ENCODE measurements at regions not wholly inside any gene's neighbourhood (a gene's known extent, or its start where the extent isn't known, plus 50 kb on each side); places are given as distances from the start of the nearest gene placed in this dataset.

- no peak overlapping the region for H3K4me3 ChIP-seq (ENCODE audit: control insufficient read depth, low read depth, low read length)
- TF ChIP-seq CTCF (conservative IDR thresholded peaks at IDR 0.05; ENCODE audit: control insufficient read depth, insufficient read depth, low read depth, low read length): no peak
- no peak for DNase-seq (ENCODE audit: low read depth)
Measured at GRCh38 chr2:16037808-16038457, 97.6 kb downstream of the MYCN start.

- no peak for DNase-seq (ENCODE audit: low read depth)
- TF ChIP-seq CTCF (conservative IDR thresholded peaks at IDR 0.05; ENCODE audit: control insufficient read depth, insufficient read depth, low read depth, low read length): no peak
- H3K4me3 ChIP-seq (ENCODE audit: control insufficient read depth, low read depth, low read length): no peak overlapping the region
Measured at GRCh38 chr2:16036951-16037350, 96.6 kb downstream of the MYCN start.

- no peak overlapping the region for H3K4me3 ChIP-seq (ENCODE audit: control insufficient read depth, low read depth, low read length)
- no peak for TF ChIP-seq CTCF (conservative IDR thresholded peaks at IDR 0.05; ENCODE audit: control insufficient read depth, insufficient read depth, low read depth, low read length)
- DNase-seq (ENCODE audit: low read depth): no peak
Measured at GRCh38 chr2:16035747-16036745, 95.7 kb downstream of the MYCN start.

- TF ChIP-seq CTCF (conservative IDR thresholded peaks at IDR 0.05; ENCODE audit: control insufficient read depth, insufficient read depth, low read depth, low read length): no peak
- no peak overlapping the region for H3K4me3 ChIP-seq (ENCODE audit: control insufficient read depth, low read depth, low read length)
- DNase-seq (ENCODE audit: low read depth): no peak
Measured at GRCh38 chr2:16034975-16035746, 94.8 kb downstream of the MYCN start.

- H3K4me3 ChIP-seq (ENCODE audit: control insufficient read depth, low read depth, low read length): no peak overlapping the region
- DNase-seq (ENCODE audit: low read depth): no peak
- no peak for TF ChIP-seq CTCF (conservative IDR thresholded peaks at IDR 0.05; ENCODE audit: control insufficient read depth, insufficient read depth, low read depth, low read length)
Measured at GRCh38 chr2:16034151-16034974, 94.0 kb downstream of the MYCN start.

- H3K4me3 ChIP-seq (ENCODE audit: control insufficient read depth, low read depth, low read length): no peak overlapping the region
- no peak for DNase-seq (ENCODE audit: low read depth)
- no peak for TF ChIP-seq CTCF (conservative IDR thresholded peaks at IDR 0.05; ENCODE audit: control insufficient read depth, insufficient read depth, low read depth, low read length)
Measured at GRCh38 chr2:16033032-16033293, 92.6 kb downstream of the MYCN start.
